ENCODE measurements at regions not wholly inside any gene's neighbourhood (a gene's known extent, or its start where the extent isn't known, plus 50 kb on each side); places are given as distances from the start of the nearest gene placed in this dataset.

DNA sequence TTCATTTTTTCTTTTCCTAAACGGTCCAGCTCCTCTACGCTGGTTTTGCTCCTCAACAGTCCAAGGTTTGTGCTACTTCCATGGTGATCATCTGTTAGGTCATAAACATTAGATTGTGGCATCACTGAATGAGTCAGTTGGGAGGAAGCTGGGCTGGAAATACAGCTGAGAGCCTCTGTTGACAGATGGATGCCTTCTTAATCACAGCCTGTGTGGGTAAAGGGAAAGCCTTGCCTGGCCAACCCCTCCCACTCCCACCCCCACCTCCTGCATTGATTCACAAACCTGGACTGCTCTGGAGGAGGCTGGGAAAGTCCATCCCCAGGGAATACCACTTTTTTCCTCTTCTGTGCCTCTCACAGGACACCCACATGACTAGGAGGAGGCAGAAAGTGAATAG lies 180.6 kb upstream of the CCN2 start:
- TF ChIP-seq, protein P1, sequence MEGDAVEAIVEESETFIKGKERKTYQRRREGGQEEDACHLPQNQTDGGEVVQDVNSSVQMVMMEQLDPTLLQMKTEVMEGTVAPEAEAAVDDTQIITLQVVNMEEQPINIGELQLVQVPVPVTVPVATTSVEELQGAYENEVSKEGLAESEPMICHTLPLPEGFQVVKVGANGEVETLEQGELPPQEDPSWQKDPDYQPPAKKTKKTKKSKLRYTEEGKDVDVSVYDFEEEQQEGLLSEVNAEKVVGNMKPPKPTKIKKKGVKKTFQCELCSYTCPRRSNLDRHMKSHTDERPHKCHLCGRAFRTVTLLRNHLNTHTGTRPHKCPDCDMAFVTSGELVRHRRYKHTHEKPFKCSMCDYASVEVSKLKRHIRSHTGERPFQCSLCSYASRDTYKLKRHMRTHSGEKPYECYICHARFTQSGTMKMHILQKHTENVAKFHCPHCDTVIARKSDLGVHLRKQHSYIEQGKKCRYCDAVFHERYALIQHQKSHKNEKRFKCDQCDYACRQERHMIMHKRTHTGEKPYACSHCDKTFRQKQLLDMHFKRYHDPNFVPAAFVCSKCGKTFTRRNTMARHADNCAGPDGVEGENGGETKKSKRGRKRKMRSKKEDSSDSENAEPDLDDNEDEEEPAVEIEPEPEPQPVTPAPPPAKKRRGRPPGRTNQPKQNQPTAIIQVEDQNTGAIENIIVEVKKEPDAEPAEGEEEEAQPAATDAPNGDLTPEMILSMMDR (IDR thresholded peaks at IDR 0.05; ENCODE audit: extremely low read depth, low read depth, low read length), result no peak
- Histone ChIP-seq H4K20me1 (ENCODE audit: insufficient read depth, low read length) (no peaks in the 10 kb centered on the region), H3K36me3 (ENCODE audit: insufficient read depth, low read length) (no peaks in the 10 kb centered on the region), H3K9me3 (ENCODE audit: low read depth, low read length) (no peaks in the 10 kb centered on the region), H3K4me3 (ENCODE audit: insufficient read depth, low read length) (peak overlapping the region; percentile 9), H3K27ac (ENCODE audit: low read depth, low read length) (peak overlapping the region; percentile 99), H3K4me1 (ENCODE audit: insufficient read depth, low read length) (peaks cover 41% of the 10 kb centered on the region), H3K4me2 (ENCODE audit: insufficient read depth, low read length) (peak overlapping the region; percentile 59), H3K27me3 (ENCODE audit: insufficient read depth, low read length) (no peaks in the 10 kb centered on the region), H3K79me2 (ENCODE audit: insufficient read depth, low read length) (no peaks in the 10 kb centered on the region), H2AFZ (ENCODE audit: low read length) (no peak overlapping the region)
- peak; percentile 84 for DNase-seq (ENCODE audit: insufficient read length, low spot score, missing footprints)

DNA sequence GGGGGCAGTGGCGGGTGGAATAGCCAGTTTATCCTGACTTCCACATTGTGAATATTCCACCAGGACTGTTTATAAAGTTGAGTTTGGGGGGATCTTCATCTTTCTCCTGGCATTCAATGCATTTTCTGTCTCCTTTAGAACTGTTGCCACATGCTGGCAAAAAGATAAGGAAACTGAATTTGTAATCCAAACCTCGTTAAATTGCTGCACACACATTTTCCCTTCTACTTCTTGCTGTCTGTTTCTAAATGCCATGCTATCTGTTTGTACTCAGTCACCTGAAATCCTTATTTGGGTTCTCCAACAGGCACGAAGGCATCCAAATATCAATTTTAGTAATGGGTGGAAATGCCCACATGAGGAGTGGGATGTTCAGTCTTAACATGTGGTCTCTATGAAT lies 180.2 kb upstream of the CCN2 start:
- H3K9me3 ChIP-seq (ENCODE audit: low read depth, low read length), result no peaks in the 10 kb centered on the region
- peaks cover 41% of the 10 kb centered on the region for H3K4me1 ChIP-seq (ENCODE audit: insufficient read depth, low read length)
- TF ChIP-seq, protein P1 (IDR thresholded peaks at IDR 0.05; ENCODE audit: extremely low read depth, low read depth, low read length), result no peak
- H3K4me3 ChIP-seq (ENCODE audit: insufficient read depth, low read length), result peak overlapping the region; percentile 9
- H2AFZ ChIP-seq (ENCODE audit: low read length), result peak overlapping the region; percentile 35
- H3K79me2 ChIP-seq (ENCODE audit: insufficient read depth, low read length), result no peaks in the 10 kb centered on the region
- DNase-seq (ENCODE audit: insufficient read length, low spot score, missing footprints), result no peak
- H4K20me1 ChIP-seq (ENCODE audit: insufficient read depth, low read length), result no peaks in the 10 kb centered on the region
- H3K27ac ChIP-seq (ENCODE audit: low read depth, low read length), result peak overlapping the region; percentile 99
- H3K27me3 ChIP-seq (ENCODE audit: insufficient read depth, low read length), result no peaks in the 10 kb centered on the region
- peak overlapping the region; percentile 59 for H3K4me2 ChIP-seq (ENCODE audit: insufficient read depth, low read length)
- H3K36me3 ChIP-seq (ENCODE audit: insufficient read depth, low read length), result no peaks in the 10 kb centered on the region

DNA sequence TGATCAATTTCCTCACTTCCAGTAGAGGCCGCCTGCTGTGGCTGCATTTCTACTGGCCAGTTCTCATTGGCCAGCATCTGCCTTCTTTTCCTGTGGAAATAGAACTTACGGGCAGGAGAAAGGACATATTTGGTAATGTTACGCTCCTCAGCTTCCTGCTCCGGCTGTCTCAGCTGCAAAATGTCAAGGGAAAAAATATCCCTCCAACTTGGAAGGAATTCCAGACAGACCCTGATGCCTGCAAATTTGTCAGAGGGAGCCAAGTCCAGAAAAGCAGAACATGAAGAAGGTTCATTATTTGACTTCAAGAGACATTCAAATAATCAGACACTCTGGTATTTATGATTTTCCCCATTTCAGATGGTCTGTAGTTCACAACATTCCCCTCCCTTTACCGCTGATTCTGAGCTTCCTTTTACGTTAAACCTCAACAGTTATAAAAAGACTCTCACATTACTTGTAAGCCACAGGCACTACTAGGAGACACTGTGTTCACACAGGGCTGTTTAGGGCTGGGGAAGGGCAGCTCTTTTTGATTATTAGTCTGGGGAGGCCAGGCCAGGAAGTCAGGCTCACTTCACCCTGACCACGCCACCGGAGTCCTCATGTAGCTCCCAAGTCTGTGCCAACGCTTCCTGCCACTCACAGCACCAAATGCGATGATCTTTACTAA lies 179.6 kb upstream of the CCN2 start:
- Histone ChIP-seq H3K4me1 (ENCODE audit: insufficient read depth, low read length) (peaks cover 41% of the 10 kb centered on the region), H2AFZ (ENCODE audit: low read length) (peak overlapping the region; percentile 35), H3K4me3 (ENCODE audit: insufficient read depth, low read length) (peak overlapping the region; percentile 9), H3K79me2 (ENCODE audit: insufficient read depth, low read length) (no peaks in the 10 kb centered on the region), H3K27ac (ENCODE audit: low read depth, low read length) (peak overlapping the region; percentile 99), H4K20me1 (ENCODE audit: insufficient read depth, low read length) (no peaks in the 10 kb centered on the region), H3K27me3 (ENCODE audit: insufficient read depth, low read length) (no peaks in the 10 kb centered on the region), H3K4me2 (ENCODE audit: insufficient read depth, low read length) (peak overlapping the region; percentile 59), H3K9me3 (ENCODE audit: low read depth, low read length) (no peaks in the 10 kb centered on the region), H3K36me3 (ENCODE audit: insufficient read depth, low read length) (no peaks in the 10 kb centered on the region)
- TF ChIP-seq, protein P1 (IDR thresholded peaks at IDR 0.05; ENCODE audit: extremely low read depth, low read depth, low read length), result no peak
- DNase-seq (ENCODE audit: insufficient read length, low spot score, missing footprints), result peak; percentile 1

DNA sequence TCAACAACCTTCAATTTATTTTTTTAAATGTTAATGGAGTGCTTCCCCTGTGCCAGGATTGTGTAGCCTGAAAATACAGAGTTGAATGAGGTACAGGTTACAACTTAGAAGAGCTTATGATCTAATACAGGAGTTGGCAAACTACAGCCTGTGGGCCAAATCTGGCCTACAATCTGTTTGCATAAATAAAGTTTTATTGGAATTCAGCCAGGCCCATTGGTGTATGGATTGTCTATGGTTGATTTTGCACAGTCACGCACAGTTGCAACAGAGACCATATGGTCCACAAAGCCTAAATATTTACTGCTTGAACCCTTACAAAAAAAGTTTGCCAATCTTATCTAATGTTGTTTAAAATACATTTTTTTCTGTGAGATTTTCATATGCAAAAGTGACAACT lies 177.3 kb upstream of the CCN2 start:
- Histone ChIP-seq H3K79me2 (ENCODE audit: insufficient read depth, low read length) (no peaks in the 10 kb centered on the region), H3K4me3 (ENCODE audit: insufficient read depth, low read length) (no peak overlapping the region), H3K4me1 (ENCODE audit: insufficient read depth, low read length) (peaks cover 32% of the 10 kb centered on the region), H3K27me3 (ENCODE audit: insufficient read depth, low read length) (no peaks in the 10 kb centered on the region), H4K20me1 (ENCODE audit: insufficient read depth, low read length) (no peaks in the 10 kb centered on the region), H2AFZ (ENCODE audit: low read length) (no peak overlapping the region), H3K27ac (ENCODE audit: low read depth, low read length) (no peak overlapping the region), H3K36me3 (ENCODE audit: insufficient read depth, low read length) (no peaks in the 10 kb centered on the region), H3K9me3 (ENCODE audit: low read depth, low read length) (no peaks in the 10 kb centered on the region), H3K4me2 (ENCODE audit: insufficient read depth, low read length) (no peak overlapping the region)
- no peak for DNase-seq (ENCODE audit: insufficient read length, low spot score, missing footprints)
- TF ChIP-seq, protein P1 (IDR thresholded peaks at IDR 0.05; ENCODE audit: extremely low read depth, low read depth, low read length), result no peak
